CD4-positive, alpha-beta T cell treated with Interleukin-17A for 1 hour (primary cell): ENCODE measurements at regions not wholly inside any gene's neighbourhood (a gene's known extent, or its start where the extent isn't known, plus 50 kb on each side); places are given as distances from the start of the nearest gene placed in this dataset.

Experiments used
- DNase-seq: peaks from one replicate; pipeline ENCODE4 v3.0.0-alpha.2; 2020

GRCh38 chr4:137198791-137199190, 333.5 kb downstream of the PCDH18 start:
- DNase-seq, result no peak

GRCh38 chr4:137194670-137195069, 337.6 kb downstream of the PCDH18 start:
- DNase-seq, result no peak

- no peak for DNase-seq
These were observed 338.7 kb downstream of the PCDH18 start for GRCh38 chr4:137193564-137193963.

GRCh38 chr4:137181293-137181899, 350.9 kb downstream of the PCDH18 start:
- no peak for DNase-seq

- DNase-seq, result no peak
These were observed 351.9 kb downstream of the PCDH18 start for GRCh38 chr4:137180349-137180748.

- no peak for DNase-seq
These were observed 375.5 kb downstream of the PCDH18 start for GRCh38 chr4:137156807-137157206.

- no peak for DNase-seq
These were observed 376.2 kb downstream of the PCDH18 start for GRCh38 chr4:137156054-137156453.

- no peak for DNase-seq
These were observed 401.1 kb downstream of the PCDH18 start for GRCh38 chr4:137131201-137131600.

GRCh38 chr4:137129845-137130244, 402.4 kb downstream of the PCDH18 start:
- DNase-seq, result no peak

- DNase-seq, result no peak
These were observed 402.9 kb downstream of the PCDH18 start for GRCh38 chr4:137129441-137129840.

GRCh38 chr4:137125011-137125410, 407.3 kb downstream of the PCDH18 start:
- no peak for DNase-seq

- no peak for DNase-seq
These were observed 407.9 kb downstream of the PCDH18 start for GRCh38 chr4:137124278-137124932.

- no peak for DNase-seq
These were observed 409.4 kb downstream of the PCDH18 start for GRCh38 chr4:137122876-137123275.

- no peak for DNase-seq
These were observed 416.1 kb downstream of the PCDH18 start for GRCh38 chr4:137116144-137116543.

GRCh38 chr4:137106733-137107132, 425.6 kb downstream of the PCDH18 start:
- DNase-seq, result no peak

GRCh38 chr4:137106287-137106686, 426.0 kb downstream of the PCDH18 start:
- no peak for DNase-seq

GRCh38 chr4:137090951-137091350, 441.3 kb downstream of the PCDH18 start:
- no peak for DNase-seq

- DNase-seq, result no peak
These were observed 448.6 kb downstream of the PCDH18 start for GRCh38 chr4:137083571-137084135.

- DNase-seq, result no peak
These were observed 450.2 kb downstream of the PCDH18 start for GRCh38 chr4:137082061-137082460.

- DNase-seq, result no peak
These were observed 455.4 kb downstream of the PCDH18 start for GRCh38 chr4:137076908-137077307.

GRCh38 chr4:137075586-137075985, 456.7 kb downstream of the PCDH18 start:
- DNase-seq, result no peak

GRCh38 chr4:137070614-137071013, 461.7 kb downstream of the PCDH18 start:
- DNase-seq, result no peak

GRCh38 chr4:137069473-137069872, 462.8 kb downstream of the PCDH18 start:
- no peak for DNase-seq

GRCh38 chr4:137067735-137068134, 464.6 kb downstream of the PCDH18 start:
- no peak for DNase-seq

- no peak for DNase-seq
These were observed 467.0 kb downstream of the PCDH18 start for GRCh38 chr4:137065311-137065710.
